BE2C (cell line): ENCODE measurements at regions not wholly inside any gene's neighbourhood (a gene's known extent, or its start where the extent isn't known, plus 50 kb on each side); places are given as distances from the start of the nearest gene placed in this dataset.

ENCODE experiments used
- DNase-seq: peaks from one replicate; pipeline ENCODE4 v3.0.0-alpha.2; 2020
- H3K27me3 ChIP-seq: fragments of 250-450 bp; sonication (Bioruptor Pico); 2 replicates; pipeline ENCODE4 v1.5.1; 2020; ENCODE audit warnings: mild to moderate bottlenecking
- H3K36me3 ChIP-seq: fragments of 250-450 bp; sonication (Bioruptor Pico); 2 replicates; pipeline ENCODE4 v1.5.1; 2020; ENCODE audit warnings: mild to moderate bottlenecking
- H3K4me1 ChIP-seq: fragments of 250-450 bp; sonication (Bioruptor Pico); 2 replicates; pipeline ENCODE4 v1.5.1; 2020
- H3K4me3 ChIP-seq: 2 replicates; pipeline ENCODE4 v1.5.1; 2011; ENCODE audit warnings: low read depth, low read length
- H3K9me3 ChIP-seq: fragments of 250-450 bp; sonication (Bioruptor Pico); 2 replicates; pipeline ENCODE4 v1.5.1; 2020
- TF ChIP-seq, protein P1 (sequence below): IDR thresholded peaks from 2 replicates; pipeline ENCODE4 v1.5.1; 2012; ENCODE audit warnings: mild to moderate bottlenecking, low read depth, low read length

- Histone ChIP-seq H3K36me3 (no peaks in the 10 kb centered on the region), H3K4me3 (no peak overlapping the region), H3K27me3 (no peaks in the 10 kb centered on the region), H3K9me3 (no peaks in the 10 kb centered on the region), H3K4me1 (peaks cover 4% of the 10 kb centered on the region; the same call in 1 of the 2 replicates)
- TF ChIP-seq, protein P1, sequence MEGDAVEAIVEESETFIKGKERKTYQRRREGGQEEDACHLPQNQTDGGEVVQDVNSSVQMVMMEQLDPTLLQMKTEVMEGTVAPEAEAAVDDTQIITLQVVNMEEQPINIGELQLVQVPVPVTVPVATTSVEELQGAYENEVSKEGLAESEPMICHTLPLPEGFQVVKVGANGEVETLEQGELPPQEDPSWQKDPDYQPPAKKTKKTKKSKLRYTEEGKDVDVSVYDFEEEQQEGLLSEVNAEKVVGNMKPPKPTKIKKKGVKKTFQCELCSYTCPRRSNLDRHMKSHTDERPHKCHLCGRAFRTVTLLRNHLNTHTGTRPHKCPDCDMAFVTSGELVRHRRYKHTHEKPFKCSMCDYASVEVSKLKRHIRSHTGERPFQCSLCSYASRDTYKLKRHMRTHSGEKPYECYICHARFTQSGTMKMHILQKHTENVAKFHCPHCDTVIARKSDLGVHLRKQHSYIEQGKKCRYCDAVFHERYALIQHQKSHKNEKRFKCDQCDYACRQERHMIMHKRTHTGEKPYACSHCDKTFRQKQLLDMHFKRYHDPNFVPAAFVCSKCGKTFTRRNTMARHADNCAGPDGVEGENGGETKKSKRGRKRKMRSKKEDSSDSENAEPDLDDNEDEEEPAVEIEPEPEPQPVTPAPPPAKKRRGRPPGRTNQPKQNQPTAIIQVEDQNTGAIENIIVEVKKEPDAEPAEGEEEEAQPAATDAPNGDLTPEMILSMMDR: no peak
- peak; percentile 48 for DNase-seq
Measured at GRCh38 chr20:50257860-50258259, 67.2 kb downstream of the CEBPB start.

GRCh38 chr20:50258790-50259483, 68.3 kb downstream of the CEBPB start:
- H3K9me3 ChIP-seq: no peaks in the 10 kb centered on the region
- peaks cover 4% of the 10 kb centered on the region; the same call in 1 of the 2 replicates for H3K4me1 ChIP-seq
- TF ChIP-seq, protein P1: no peak
- no peaks in the 10 kb centered on the region for H3K36me3 ChIP-seq
- no peak overlapping the region for H3K4me3 ChIP-seq
- no peaks in the 10 kb centered on the region for H3K27me3 ChIP-seq
- no peak for DNase-seq

DNA sequence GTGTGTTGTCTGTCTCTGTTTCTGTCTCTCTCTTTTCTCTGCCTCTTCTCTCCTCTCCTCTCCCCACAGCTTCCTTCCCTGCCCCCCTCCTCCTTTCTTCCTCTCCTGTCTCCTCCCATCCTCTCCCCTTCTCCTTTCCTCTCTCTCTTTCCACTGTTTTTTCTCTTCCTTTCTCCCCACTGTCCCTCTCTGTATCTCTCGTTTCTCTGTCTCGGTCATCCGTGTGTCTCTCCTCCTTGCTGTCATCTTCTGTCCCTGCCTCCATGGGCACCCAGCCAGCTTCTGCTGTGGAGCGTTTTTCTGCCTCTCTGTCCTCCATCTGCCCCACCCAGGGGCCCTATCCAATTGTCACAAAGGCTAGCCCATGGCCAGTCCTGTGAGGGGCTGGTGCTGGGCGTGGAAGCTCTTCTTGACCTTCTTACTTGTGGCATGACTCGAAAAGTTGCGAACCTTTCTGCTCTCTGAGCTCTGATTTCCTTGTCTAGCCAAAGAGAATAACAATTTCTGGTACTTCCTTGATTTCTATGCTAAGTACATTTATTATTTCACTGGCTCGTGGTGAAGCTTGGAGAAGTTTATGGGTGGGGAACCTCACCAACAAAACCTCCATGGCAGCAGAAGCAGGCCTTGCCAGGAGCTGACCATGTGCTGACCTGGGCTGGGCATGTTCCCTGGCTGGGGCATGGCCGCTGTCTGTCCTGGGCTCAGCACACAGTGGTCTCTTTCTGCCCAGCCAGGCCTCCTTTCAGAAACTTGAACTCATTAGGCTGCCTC, 69.3 kb downstream of the CEBPB start:
- H3K36me3 ChIP-seq: no peaks in the 10 kb centered on the region
- H3K4me3 ChIP-seq: no peak overlapping the region
- H3K27me3 ChIP-seq: no peaks in the 10 kb centered on the region
- peaks cover 4% of the 10 kb centered on the region; the same call in 1 of the 2 replicates for H3K4me1 ChIP-seq
- peak; percentile 40 for DNase-seq
- no peaks in the 10 kb centered on the region for H3K9me3 ChIP-seq
- TF ChIP-seq, protein P1: no peak

DNA sequence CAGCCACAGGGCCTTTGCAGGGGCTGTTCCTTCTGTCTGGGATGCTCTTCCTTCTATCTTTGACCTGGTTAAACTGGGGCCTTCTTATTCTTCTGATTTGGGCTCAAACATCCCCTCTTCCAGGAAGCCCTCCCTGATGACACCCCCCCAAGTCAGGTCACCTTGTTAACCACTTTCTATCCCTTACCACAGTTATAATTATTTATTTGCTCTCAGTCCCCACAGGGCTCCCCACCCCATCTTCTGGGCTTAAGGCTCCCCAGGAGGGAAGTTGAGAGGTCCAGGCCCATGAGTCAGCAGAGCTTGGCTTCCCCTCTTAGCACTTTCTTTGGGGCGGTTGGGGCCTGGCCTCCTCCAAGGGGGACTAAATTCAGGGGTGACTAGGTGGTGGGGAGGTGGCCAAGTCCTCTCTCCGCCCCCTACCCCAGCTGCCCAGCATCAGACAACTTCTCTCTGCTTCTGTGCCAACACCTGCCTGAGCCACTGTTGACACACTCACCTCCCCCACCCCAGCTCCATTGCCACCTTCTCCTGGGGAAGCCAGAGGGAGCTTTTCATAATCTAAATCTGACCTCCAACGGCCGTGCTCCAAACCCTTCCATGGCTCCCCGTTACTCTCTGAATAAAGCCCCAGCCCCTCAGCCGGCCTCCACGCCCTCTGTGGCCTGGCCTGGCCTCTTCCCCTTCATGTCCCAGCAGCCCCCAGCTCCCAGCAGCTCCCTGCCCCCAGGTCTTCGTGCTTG, 70.0 kb downstream of the CEBPB start:
- Histone ChIP-seq H3K36me3 (no peaks in the 10 kb centered on the region), H3K27me3 (no peaks in the 10 kb centered on the region), H3K4me3 (no peak overlapping the region), H3K9me3 (no peaks in the 10 kb centered on the region), H3K4me1 (peaks cover 4% of the 10 kb centered on the region; the same call in 1 of the 2 replicates)
- no peak for DNase-seq
- TF ChIP-seq, protein P1: no peak

DNA sequence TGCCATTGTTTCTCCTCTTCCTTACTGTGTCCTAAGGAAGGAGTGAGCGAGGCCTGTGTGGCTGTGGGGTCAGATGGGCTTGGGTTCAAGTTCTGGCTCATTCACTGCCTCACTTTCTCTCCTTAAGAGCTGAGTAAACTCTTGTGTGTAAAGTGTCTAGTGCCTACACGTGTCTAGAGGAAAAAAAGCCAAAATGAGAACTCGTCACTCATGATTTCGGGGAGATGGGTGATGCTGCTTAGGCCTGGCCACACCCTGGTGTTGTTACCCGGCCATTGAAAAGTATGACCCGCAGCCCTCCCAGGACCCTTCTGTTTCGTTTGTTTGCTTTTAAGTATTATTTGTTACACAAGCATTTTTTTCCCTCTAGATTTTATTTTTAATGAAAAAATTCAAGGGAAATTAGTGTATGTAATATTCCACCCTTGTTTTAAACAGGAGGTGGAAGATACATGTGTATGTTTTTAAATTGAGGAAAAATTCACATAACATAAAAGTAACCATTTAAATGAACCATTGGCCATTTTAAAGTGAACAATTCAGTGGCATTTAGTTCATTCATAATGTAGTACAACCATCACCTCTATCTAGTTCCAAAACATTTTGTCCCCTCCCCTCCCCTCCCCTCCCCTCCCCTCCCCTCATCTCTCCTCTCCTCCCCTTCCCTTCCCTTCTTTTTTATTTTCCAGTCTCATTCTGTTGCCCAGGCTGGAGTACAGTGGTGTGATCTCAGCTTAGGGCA, 71.0 kb downstream of the CEBPB start:
- no peaks in the 10 kb centered on the region for H3K9me3 ChIP-seq
- DNase-seq: no peak
- peaks cover 4% of the 10 kb centered on the region; the same call in 1 of the 2 replicates for H3K4me1 ChIP-seq
- no peaks in the 10 kb centered on the region for H3K27me3 ChIP-seq
- TF ChIP-seq, protein P1: no peak
- H3K36me3 ChIP-seq: no peaks in the 10 kb centered on the region
- no peak overlapping the region for H3K4me3 ChIP-seq
